ENCODE measurements at regions not wholly inside any gene's neighbourhood (a gene's known extent, or its start where the extent isn't known, plus 50 kb on each side); places are given as distances from the start of the nearest gene placed in this dataset.

GRCh38 chr9:11141357-11141756 is 528.6 kb upstream of the PTPRD start:
- H3K4me3 ChIP-seq (ENCODE audit: low read depth, low read length): no peak overlapping the region
- no peak for DNase-seq (ENCODE audit: low read depth)
- TF ChIP-seq CTCF (IDR thresholded peaks at IDR 0.05; ENCODE audit: low read depth, low read length, missing control alignments): no peak

- no peak for TF ChIP-seq CTCF (IDR thresholded peaks at IDR 0.05; ENCODE audit: low read depth, low read length, missing control alignments)
- H3K4me3 ChIP-seq (ENCODE audit: low read depth, low read length): no peak overlapping the region
- DNase-seq (ENCODE audit: low read depth): no peak
Observed at GRCh38 chr9:11142965-11143738, 530.4 kb upstream of the PTPRD start.

- H3K4me3 ChIP-seq (ENCODE audit: low read depth, low read length): no peak overlapping the region
- DNase-seq (ENCODE audit: low read depth): no peak
- no peak for TF ChIP-seq CTCF (IDR thresholded peaks at IDR 0.05; ENCODE audit: low read depth, low read length, missing control alignments)
Observed at GRCh38 chr9:11144746-11145145, 531.9 kb upstream of the PTPRD start.

- no peak for DNase-seq (ENCODE audit: low read depth)
- no peak overlapping the region for H3K4me3 ChIP-seq (ENCODE audit: low read depth, low read length)
- no peak for TF ChIP-seq CTCF (IDR thresholded peaks at IDR 0.05; ENCODE audit: low read depth, low read length, missing control alignments)
Observed at GRCh38 chr9:11148189-11148588, 535.4 kb upstream of the PTPRD start.

GRCh38 chr9:11149065-11149464 is 536.3 kb upstream of the PTPRD start:
- DNase-seq (ENCODE audit: low read depth): no peak
- no peak for TF ChIP-seq CTCF (IDR thresholded peaks at IDR 0.05; ENCODE audit: low read depth, low read length, missing control alignments)
- no peak overlapping the region for H3K4me3 ChIP-seq (ENCODE audit: low read depth, low read length)

- no peak for DNase-seq (ENCODE audit: low read depth)
- no peak for TF ChIP-seq CTCF (IDR thresholded peaks at IDR 0.05; ENCODE audit: low read depth, low read length, missing control alignments)
- no peak overlapping the region for H3K4me3 ChIP-seq (ENCODE audit: low read depth, low read length)
Observed at GRCh38 chr9:11158063-11158462, 545.3 kb upstream of the PTPRD start.

GRCh38 chr9:11158676-11159075 is 545.9 kb upstream of the PTPRD start:
- H3K4me3 ChIP-seq (ENCODE audit: low read depth, low read length): no peak overlapping the region
- DNase-seq (ENCODE audit: low read depth): no peak
- TF ChIP-seq CTCF (IDR thresholded peaks at IDR 0.05; ENCODE audit: low read depth, low read length, missing control alignments): no peak
